ENCODE measurements at regions not wholly inside any gene's neighbourhood (a gene's known extent, or its start where the extent isn't known, plus 50 kb on each side); places are given as distances from the start of the nearest gene placed in this dataset.

GRCh38 chr13:79003989-79004898 lies 345.3 kb upstream of the OBI1 start:
- H3K27ac ChIP-seq (ENCODE audit: low read depth, low read length) = no peak overlapping the region
- no peak overlapping the region for H2BK120ac ChIP-seq (replicated peaks; ENCODE audit: low read depth, low read length)
- H4K20me1 ChIP-seq (replicated peaks in 1 of 2; ENCODE audit: control insufficient read depth in 1 of 2, insufficient read depth in 2 of 2, low read length in 2 of 2) = no peaks in the 10 kb centered on the region
- no peak overlapping the region for H4K5ac ChIP-seq (ENCODE audit: insufficient read length, low read depth, low read length)
- FAIRE-seq (no peak), DNase-seq (ENCODE audit: low read depth in 1 of 2, low spot score in 2 of 2) (no peak)
- no peaks in the 10 kb centered on the region for H3K79me2 ChIP-seq (ENCODE audit: control insufficient read depth in 1 of 2, insufficient read depth in 2 of 2, low read length in 2 of 2)
- H3K14ac ChIP-seq (ENCODE audit: insufficient read length) = no peak overlapping the region
- no peaks in the 10 kb centered on the region for H3K36me3 ChIP-seq (ENCODE audit: control insufficient read depth in 2 of 4, insufficient read depth in 4 of 4, low read length in 3 of 4)
- POLR2A ChIA-PET (ENCODE audit: partially characterized antibody) = no interaction called here
- no peak overlapping the region for H3K56ac ChIP-seq (replicated peaks; ENCODE audit: insufficient read length, low read depth, low read length)
- CTCF ChIA-PET (ENCODE audit: partially characterized antibody) = no interaction called here
- no peak overlapping the region for H2BK5ac ChIP-seq (ENCODE audit: low read depth, low read length)
- no peak overlapping the region for H2BK12ac ChIP-seq (ENCODE audit: low read depth, low read length)
- no peak overlapping the region for H4K91ac ChIP-seq (replicated peaks; ENCODE audit: insufficient read length, low read length)
- H3K4ac ChIP-seq (replicated peaks; ENCODE audit: insufficient read length, low read depth, low read length) = no peak overlapping the region
- H2BK15ac ChIP-seq (ENCODE audit: low read length) = no peak overlapping the region
- H2BK20ac ChIP-seq (ENCODE audit: low read length) = no peak overlapping the region
- H2AK5ac ChIP-seq (ENCODE audit: low read depth, low read length) = no peak overlapping the region
- H3K4me2 ChIP-seq (ENCODE audit: insufficient read depth in 1 of 2, low read depth in 2 of 2, low read length in 2 of 2) = no peak overlapping the region
- no peak overlapping the region for H2AFZ ChIP-seq (ENCODE audit: low read length)
- H3K9me3 ChIP-seq (ENCODE audit: insufficient read depth in 2 of 2, low read depth in 1 of 2, low read length in 1 of 2) = no peaks in the 10 kb centered on the region
- no peak overlapping the region for H3K9ac ChIP-seq (replicated peaks in 1 of 4; ENCODE audit: extremely low read depth in 1 of 4, low read depth in 3 of 4, low read length in 3 of 4)
- no peak overlapping the region for H3K23ac ChIP-seq (ENCODE audit: insufficient read length)
- WGBS, 2 experiments (ENCODE audit: extremely low coverage in 1 of 2, insufficient coverage in 1 of 2, insufficient read length in 1 of 2, insufficient replicate concordance in 2 of 2, low coverage in 1 of 2, low lambda C conversion rate in 2 of 2, missing lambda C conversion rate in 1 of 2) = 83% methylated on average over 7 of the region's 7 CpGs; no CpG with 5 or more reads in 1 of the 2 experiments
- no peaks in the 10 kb centered on the region for H3K4me1 ChIP-seq (replicated peaks in 1 of 4; ENCODE audit: control insufficient read depth in 3 of 4, insufficient read depth in 4 of 4, low read length in 3 of 4)
- no peak overlapping the region for H3K4me3 ChIP-seq (ENCODE audit: extremely low read depth in 1 of 4, insufficient read depth in 2 of 4, low read depth in 3 of 4, low read length in 4 of 4)
- no peaks in the 10 kb centered on the region for H3K27me3 ChIP-seq (replicated peaks in 1 of 4; ENCODE audit: control insufficient read depth in 3 of 4, extremely low read depth in 1 of 4, insufficient read depth in 3 of 4, low read length in 3 of 4)
- H3K18ac ChIP-seq (ENCODE audit: extremely low read depth, low read length) = no peak overlapping the region
- no peaks in the 10 kb centered on the region for H3K23me2 ChIP-seq (ENCODE audit: low read depth, low read length)
- H4K8ac ChIP-seq (ENCODE audit: extremely low read depth, insufficient read depth, low read length) = no peak overlapping the region
- no peak for TF ChIP-seq HDAC6 (IDR thresholded peaks at IDR 0.05; ENCODE audit: low read depth, low read length)
- TF ChIP-seq MAX (IDR thresholded peaks at IDR 0.05) = no peak
- no peak for TF ChIP-seq RXRA (IDR thresholded peaks at IDR 0.05; ENCODE audit: insufficient read depth, low read depth, low read length)
- no peak for TF ChIP-seq GTF2F1 (IDR thresholded peaks at IDR 0.05; ENCODE audit: borderline replicate concordance, low read depth, low read length)
- no peak for TF ChIP-seq JUND (IDR thresholded peaks at IDR 0.05; ENCODE audit: low read length)
- no peak for TF ChIP-seq GABPA (IDR thresholded peaks at IDR 0.05; ENCODE audit: borderline replicate concordance, insufficient read depth, low read length)
- TF ChIP-seq CBX8 (IDR thresholded peaks at IDR 0.05; ENCODE audit: borderline replicate concordance, low read depth, low read length) = no peak
- no peak for TF ChIP-seq CHD1 (IDR thresholded peaks at IDR 0.05; ENCODE audit: low read depth, low read length)
- no peak for TF ChIP-seq KDM1A (IDR thresholded peaks at IDR 0.05; ENCODE audit: borderline replicate concordance, low read length)
- no peak for TF ChIP-seq SRF (IDR thresholded peaks at IDR 0.05; ENCODE audit: low read depth, low read length)
- no peak for TF ChIP-seq HDAC2 (IDR thresholded peaks at IDR 0.05; ENCODE audit: borderline replicate concordance in 1 of 2, low read depth in 2 of 2, low read length in 2 of 2)
- no peak for TF ChIP-seq KDM5A (IDR thresholded peaks at IDR 0.05; ENCODE audit: low read length)
- TF ChIP-seq CHD2 (IDR thresholded peaks at IDR 0.05; ENCODE audit: low read length) = no peak
- H3K79me1 ChIP-seq (ENCODE audit: low read depth, low read length) = no peaks in the 10 kb centered on the region

All from H1 (cell line).